Ureter (tissue), 1 donor: ENCODE measurements at regions not wholly inside any gene's neighbourhood (a gene's known extent, or its start where the extent isn't known, plus 50 kb on each side); places are given as distances from the start of the nearest gene placed in this dataset.

ENCODE experiments used
- DNase-seq: peaks from one replicate; pipeline ENCODE4 v3.0.0-alpha.2; 2020; ENCODE audit warnings: low spot score
- donor health status: DM: yes; HTN: yes; CAD: no.

DNA sequence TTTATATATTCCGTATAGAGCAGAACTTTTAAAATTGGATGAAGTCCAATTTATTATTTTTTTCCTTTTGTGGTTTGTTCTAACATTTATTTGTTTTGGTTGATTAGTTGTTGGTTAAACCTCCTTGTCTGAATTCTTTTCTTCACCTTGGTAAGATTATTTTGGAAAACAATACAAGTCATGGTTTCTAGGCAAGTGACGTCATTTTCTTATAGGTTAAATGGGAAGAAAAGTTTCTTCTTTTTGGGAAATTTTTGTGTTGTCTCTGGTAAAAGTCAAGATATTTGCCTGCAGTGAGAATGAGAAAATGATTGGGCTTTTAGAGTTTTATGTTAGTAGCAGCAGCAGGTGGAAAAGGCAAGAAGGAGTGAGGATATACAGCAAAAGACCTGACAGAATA, 197.9 kb downstream of the OTOR start:
- no peak for DNase-seq

DNA sequence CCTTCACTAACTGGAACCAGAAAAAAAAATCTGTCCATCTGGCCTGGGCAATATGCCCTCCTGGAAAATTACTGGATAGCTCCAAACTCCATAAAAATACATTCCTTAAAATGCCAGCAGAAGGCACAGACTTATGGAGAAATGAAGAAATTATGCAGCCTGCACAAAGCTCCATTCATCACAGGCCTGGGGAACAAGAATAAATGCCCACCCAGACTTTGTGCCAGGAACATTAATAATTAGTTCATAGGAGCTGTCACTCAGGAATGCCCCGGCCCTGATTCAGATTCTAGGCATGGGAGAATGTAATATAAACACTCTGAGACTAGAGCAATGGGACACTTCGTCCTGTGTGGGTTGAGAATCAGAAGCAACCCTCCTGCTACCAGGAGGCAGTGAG, 199.3 kb downstream of the OTOR start:
- no peak for DNase-seq

DNA sequence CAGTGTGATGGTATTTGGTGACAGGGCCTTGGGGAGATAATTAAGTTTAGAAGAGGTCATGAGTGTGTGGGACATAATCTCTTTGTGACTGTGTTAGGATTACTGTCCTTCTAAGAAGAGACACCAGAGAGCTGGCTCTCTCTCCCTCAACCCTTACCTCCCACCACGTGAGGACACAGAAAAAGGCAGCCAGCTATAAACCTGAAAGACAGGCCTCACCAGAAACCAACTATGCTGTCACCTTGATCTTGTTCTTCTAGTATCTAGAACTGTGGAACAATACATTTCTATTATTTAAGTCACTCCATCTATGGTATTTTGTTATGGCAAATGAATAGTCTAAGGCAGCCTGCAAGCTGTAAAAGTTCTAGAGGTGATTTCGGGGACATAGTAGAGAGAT, 203.7 kb downstream of the OTOR start:
- no peak for DNase-seq

DNA sequence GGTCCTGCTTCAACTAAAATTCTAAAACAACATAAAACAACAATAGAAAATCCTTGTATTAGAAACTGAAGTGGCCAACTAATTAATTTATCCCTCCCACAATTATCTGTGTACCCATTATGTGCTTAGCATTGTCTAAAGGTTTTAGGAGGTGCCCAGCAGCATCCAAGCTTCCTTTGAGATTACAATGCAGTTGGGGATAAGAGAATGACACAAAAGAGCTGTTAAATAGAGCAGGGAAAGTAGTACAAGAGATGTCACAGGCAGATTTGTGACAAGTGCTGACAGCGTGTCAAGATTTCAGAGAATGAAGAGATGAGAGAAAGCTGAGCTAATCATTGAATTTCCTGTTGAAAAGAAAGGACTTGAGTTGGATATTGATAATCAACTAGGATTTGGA, 204.8 kb downstream of the OTOR start:
- no peak for DNase-seq

DNA sequence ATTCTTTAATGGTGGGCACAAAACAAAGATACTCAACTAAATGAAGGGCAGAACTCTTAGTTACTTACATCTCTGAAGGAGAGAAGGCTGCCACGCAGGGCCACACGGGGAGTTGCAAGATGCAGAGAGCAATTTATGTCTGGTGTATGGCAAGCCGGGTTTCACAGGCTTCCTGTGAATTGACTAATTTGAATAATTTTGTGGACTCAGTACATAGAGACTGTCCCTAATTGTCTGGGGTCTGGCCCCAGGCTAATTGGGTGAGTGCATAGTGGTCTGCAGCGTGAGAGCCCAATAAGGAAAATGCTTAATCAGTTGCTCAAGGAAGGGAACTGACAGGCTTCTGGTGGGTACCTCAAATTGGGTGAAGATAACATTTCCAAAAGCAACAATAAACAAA, 205.7 kb downstream of the OTOR start:
- no peak for DNase-seq

GRCh38 chr20:16955462-16955861, 207.3 kb downstream of the OTOR start:
- no peak for DNase-seq

- no peak for DNase-seq
Observed at GRCh38 chr20:16955971-16956370, 207.8 kb downstream of the OTOR start.

GRCh38 chr20:16965401-16965800, 217.2 kb downstream of the OTOR start:
- DNase-seq = no peak

DNA sequence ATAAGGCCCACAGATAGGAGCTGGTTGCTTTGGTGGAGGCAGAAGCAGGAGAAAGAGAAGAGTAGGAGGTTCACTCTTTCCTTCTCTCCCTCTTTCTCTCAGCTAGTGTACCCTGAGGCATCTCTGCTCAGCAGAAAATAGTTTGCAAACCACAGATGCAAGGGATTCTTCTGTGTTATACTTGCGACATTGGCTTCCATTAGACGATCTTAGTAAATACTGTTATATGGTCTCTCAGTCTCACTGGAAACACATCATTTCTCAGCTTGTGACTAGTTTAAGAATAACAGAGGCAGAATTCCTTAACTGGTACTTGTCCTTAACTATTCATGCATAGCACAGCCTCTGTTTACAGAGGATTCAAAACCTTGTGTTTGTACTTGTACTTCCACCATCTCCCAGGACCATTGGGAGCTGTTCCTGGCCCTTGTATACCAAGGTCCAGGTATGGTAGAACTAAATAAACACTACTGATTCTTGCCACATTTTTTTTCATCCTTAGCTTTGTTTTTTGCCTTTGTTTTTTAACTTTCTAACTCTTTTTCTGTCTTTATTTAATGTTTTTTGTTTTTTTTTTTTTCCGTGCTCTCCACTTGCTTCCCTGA, 218.2 kb downstream of the OTOR start:
- no peak for DNase-seq

DNA sequence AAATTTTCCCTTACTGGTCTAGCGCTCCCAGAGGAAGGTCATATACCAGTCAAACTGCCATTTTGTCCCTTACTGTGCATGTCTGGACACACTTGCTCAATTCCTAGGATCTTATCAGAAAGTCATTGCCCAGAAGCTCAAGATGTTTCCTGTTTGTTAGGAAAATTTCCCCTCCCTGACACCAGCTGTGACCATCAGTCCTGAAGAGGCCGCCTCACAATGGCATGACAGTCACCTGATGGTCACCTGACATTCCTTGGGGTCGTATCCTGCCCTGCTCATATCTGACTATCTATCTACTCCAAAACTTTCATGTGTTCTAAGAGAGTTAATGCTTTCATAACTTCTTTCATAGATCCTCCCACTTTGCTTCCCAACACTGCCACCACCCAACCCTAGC, 219.9 kb downstream of the OTOR start:
- no peak for DNase-seq

DNA sequence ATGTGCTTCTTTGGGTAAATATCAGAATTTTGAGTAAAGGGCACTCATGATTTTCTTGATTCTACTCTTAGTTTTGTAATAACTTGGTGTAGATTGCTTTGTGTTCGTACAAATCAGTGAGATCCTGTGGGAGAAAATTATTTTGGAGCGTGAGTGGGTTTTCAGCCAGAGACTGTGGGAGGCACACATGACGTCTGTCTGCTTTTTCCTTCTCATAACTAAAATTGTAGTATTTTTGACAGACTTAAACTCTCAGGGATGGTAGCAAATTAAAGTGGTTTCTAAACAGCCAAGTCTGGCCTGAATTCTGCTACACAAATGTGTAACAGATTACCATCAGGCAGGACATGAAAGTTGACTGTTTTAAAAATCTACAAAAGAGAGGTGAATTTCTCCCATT, 222.6 kb downstream of the OTOR start:
- DNase-seq = no peak

- DNase-seq = no peak
Observed at GRCh38 chr20:16974080-16974854, 226.1 kb downstream of the OTOR start.

- no peak for DNase-seq
Observed at GRCh38 chr20:16974855-16975162, 226.7 kb downstream of the OTOR start.

GRCh38 chr20:16975682-16976081, 227.5 kb downstream of the OTOR start:
- DNase-seq = no peak

DNA sequence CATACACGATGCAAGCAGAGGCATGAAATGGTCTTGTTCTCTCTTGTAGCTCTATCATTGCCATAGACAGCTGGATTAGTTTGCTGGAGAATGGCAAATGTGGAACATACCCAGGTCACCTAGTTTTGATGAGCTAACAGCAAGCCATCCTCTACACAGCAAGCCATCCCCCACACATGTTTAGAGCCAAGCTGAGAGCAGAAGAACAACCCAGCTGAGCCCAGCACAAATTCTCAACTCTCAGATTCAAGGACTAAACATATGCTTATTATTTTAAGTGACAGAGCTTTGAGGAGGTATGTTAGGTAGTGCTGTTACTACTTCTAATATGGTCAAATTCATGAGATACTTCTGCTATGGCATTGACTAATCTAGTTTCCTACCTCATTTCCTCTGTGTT, 230.3 kb downstream of the OTOR start:
- DNase-seq = no peak

DNA sequence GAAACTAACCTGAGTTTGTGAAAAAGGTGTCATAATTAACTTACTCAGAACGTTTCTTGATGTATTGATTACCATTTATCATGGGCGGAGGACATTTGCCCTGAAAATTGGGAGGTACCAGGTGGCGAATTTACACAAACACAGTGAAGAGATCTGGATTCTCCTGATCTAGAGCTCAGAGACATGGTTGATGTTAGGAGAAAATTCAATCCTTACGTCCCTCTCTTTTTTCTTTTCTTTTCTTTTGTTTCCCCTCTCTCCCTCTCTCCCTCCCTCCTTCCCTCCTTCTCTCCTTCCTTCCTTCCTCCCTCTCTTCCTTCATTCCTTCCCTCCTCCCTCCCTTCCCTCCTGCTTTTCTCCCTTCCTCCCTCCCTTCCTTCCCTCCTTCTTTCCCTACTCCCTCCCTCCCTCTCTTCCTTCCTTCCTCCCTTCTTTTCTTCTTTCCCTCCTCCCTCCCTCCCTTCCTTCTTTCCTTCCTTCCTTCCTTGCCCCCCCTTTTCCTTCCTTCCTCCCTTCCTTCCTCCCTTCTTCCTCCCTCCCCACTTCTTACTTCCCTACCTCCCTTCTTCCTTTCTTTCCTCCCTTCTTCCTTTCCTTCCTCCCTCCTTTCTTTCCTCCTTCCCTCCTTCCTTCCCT, 234.1 kb downstream of the OTOR start:
- DNase-seq = no peak

DNA sequence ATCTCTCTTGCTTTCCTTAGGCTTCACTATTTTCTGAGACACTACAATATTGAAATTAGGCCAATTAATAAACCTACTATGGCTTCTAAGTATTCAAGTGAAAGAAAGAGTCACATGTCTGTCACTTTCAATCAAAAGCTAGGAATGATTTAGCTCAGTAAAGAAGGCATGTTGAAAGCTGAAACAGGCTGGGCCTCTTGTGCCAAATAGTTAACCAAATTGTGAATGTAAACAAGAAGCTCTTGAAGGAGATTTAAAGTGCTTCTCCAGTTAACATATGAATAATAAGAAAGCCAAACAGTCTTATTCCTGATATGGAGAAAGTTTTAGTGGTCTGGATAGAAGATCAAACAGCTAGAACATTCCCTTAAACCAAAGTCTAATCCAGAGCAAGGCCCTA, 236.3 kb downstream of the OTOR start:
- DNase-seq = no peak

- no peak for DNase-seq
Observed at GRCh38 chr20:17003170-17003870, 223.5 kb upstream of the PCSK2 start.

DNA sequence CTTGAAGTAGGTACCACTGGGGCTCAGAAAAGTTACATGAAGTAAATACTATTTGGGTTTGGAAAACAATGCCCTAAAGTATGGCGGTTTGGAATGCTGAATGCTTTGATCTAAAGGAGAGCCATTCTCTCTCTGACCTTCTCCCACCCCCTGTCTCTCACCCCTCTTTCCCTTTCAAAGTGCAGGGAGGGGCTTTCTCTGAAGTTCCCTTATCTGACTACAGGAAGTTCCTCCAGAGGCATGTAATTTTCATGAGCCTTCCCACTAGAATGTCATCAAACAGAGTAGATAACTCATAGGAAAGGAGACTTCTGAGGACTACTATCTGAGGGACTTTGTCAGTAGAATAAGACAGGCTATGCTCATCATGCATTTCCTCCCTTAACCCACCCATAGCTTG, 216.7 kb upstream of the PCSK2 start:
- no peak for DNase-seq

GRCh38 chr20:17012546-17013226, 214.2 kb upstream of the PCSK2 start:
- DNase-seq = no peak

DNA sequence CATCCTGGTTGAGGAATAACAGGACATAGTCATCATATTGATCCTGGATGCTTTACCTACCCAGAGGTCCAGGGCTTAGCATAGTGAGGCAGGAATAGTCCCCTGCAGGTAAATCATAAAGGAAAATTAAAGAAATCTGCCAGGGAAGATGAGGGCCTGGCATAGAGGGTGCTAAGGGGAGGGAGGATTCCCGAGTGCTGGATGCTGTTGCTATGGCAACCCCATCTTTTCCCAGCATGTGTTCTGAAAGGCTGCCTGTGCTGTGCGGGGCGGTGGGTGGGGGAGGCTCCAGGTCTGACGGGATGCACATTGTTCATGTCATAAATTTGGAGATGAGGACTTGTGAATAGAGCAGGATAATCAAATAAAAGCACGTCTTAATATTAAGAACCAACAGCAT, 212.6 kb upstream of the PCSK2 start:
- DNase-seq = no peak

GRCh38 chr20:17014756-17015366, 212.0 kb upstream of the PCSK2 start:
- DNase-seq = no peak
